Vagina (tissue), 2 donors: ENCODE measurements at regions not wholly inside any gene's neighbourhood (a gene's known extent, or its start where the extent isn't known, plus 50 kb on each side); places are given as distances from the start of the nearest gene placed in this dataset.

Experiments
- DNase-seq, 2 donors: peaks; one replicate each; pipeline ENCODE4 v3.0.0-alpha.2; 2017; ENCODE audit errors: extremely low spot score in 2 of 2
- H3K27ac ChIP-seq: fragments of 200-600 bp; sonication (generic); one replicate; pipeline ENCODE4 v1.5.1; 2019
- H3K27me3 ChIP-seq: fragments of 200-600 bp; sonication (generic); one replicate; pipeline ENCODE4 v1.5.1; 2019
- H3K36me3 ChIP-seq, 2 donors: fragments of 200-600 bp; sonication (generic); one replicate each; pipeline ENCODE4 v1.5.1; 2017 to 2019
- H3K4me1 ChIP-seq: fragments of 200-600 bp; sonication (generic); one replicate; pipeline ENCODE4 v1.5.1; 2019
- H3K4me3 ChIP-seq, 2 donors: fragments of 200-600 bp; sonication (generic); 1 replicate in 1 of 2; 2 replicates in 1 of 2; pipeline ENCODE4 v1.5.1; 2016 to 2019
- H3K9me3 ChIP-seq: fragments of 200-600 bp; sonication (generic); one replicate; pipeline ENCODE4 v1.5.1; 2019
- CTCF ChIP-seq, 3 experiments: fragments of 450-650 bp in 2 of 3; fragments of 200-600 bp in 1 of 3; sonication (generic) in 1 of 3; IDR thresholded peaks; one replicate each; pipeline ENCODE4 v1.5.1; 2017 to 2019; ENCODE audit warnings: antibody characterized with exemption in 3 of 3, mild to moderate bottlenecking in 2 of 3, moderate library complexity in 2 of 3
- POLR2A ChIP-seq, 2 donors: fragments of 450-650 bp; IDR thresholded peaks; one replicate each; pipeline ENCODE4 v1.6.1; 2017; ENCODE audit warnings: antibody characterized with exemption in 2 of 2, mild to moderate bottlenecking in 2 of 2, moderate library complexity in 2 of 2
- POLR2AphosphoS5 ChIP-seq, 2 donors: sonication (generic); formaldehyde crosslinking; IDR thresholded peaks; one replicate each; pipeline ENCODE4 v1.9.0; 2017; ENCODE audit warnings: antibody characterized with exemption in 2 of 2, mild to moderate bottlenecking in 2 of 2, low read depth in 1 of 2; ENCODE audit not compliant: insufficient read depth in 1 of 2
- intact Hi-C: fragments of 100-400 bp; cut with DNase I; formaldehyde crosslinking; loops from one replicate; pipeline ENCODE4 v1.15.1; 2023

DNA sequence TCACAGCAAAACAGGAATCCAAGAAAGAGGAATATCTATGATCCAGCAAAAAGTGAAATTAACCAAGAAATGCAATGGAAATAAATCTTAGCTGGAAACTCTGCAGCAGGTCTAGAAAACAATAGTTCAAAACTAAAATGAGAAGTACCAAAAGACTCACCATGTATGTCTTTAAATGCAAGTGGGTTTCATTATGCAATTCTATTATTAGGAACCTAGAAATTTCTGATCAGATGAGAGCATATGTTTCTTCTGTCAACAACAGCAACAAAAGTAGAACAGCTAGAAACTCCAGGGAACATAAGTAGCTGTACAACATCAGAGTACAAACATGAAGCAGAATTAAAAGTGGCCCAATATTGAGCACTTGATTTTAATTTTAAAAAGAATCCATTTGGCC is 304.0 kb downstream of the ARHGAP12 start:
- TF ChIP-seq CTCF (IDR thresholded peaks at IDR 0.05) (no peak), POLR2A (IDR thresholded peaks at IDR 0.05) (no peak), POLR2AphosphoS5 (IDR thresholded peaks at IDR 0.05; ENCODE audit: insufficient read depth in 1 of 2, low read depth in 1 of 2) (no peak)
- Histone ChIP-seq H3K4me3 (no peak overlapping the region), H3K27me3 (no peaks in the 10 kb centered on the region), H3K27ac (no peak overlapping the region), H3K36me3 (no peaks in the 10 kb centered on the region), H3K4me1 (peaks cover 26% of the 10 kb centered on the region), H3K9me3 (no peaks in the 10 kb centered on the region)
- intact Hi-C loops = no loop called here
- DNase-seq = no peak

- H3K27me3 ChIP-seq = no peaks in the 10 kb centered on the region
- H3K36me3 ChIP-seq = no peaks in the 10 kb centered on the region
- peaks cover 33% of the 10 kb centered on the region for H3K4me1 ChIP-seq
- H3K9me3 ChIP-seq = no peaks in the 10 kb centered on the region
- no peak overlapping the region for H3K4me3 ChIP-seq
- intact Hi-C loops = no loop called here
- H3K27ac ChIP-seq = peak overlapping the region; percentile 57
- no peak for TF ChIP-seq CTCF (IDR thresholded peaks at IDR 0.05)
- TF ChIP-seq POLR2AphosphoS5 (IDR thresholded peaks at IDR 0.05; ENCODE audit: insufficient read depth in 1 of 2, low read depth in 1 of 2) = no peak
- no peak for TF ChIP-seq POLR2A (IDR thresholded peaks at IDR 0.05)
- DNase-seq = no peak
Measured at GRCh38 chr10:31623947-31624346, 304.7 kb downstream of the ARHGAP12 start.

- DNase-seq = no peak
- peaks cover 33% of the 10 kb centered on the region for H3K4me1 ChIP-seq
- H3K4me3 ChIP-seq = no peak overlapping the region
- no peaks in the 10 kb centered on the region for H3K27me3 ChIP-seq
- peak overlapping the region; percentile 57 for H3K27ac ChIP-seq
- no peaks in the 10 kb centered on the region for H3K9me3 ChIP-seq
- TF ChIP-seq POLR2A (IDR thresholded peaks at IDR 0.05) (no peak), POLR2AphosphoS5 (IDR thresholded peaks at IDR 0.05; ENCODE audit: insufficient read depth in 1 of 2, low read depth in 1 of 2) (peak; percentile 52 to 78)
- intact Hi-C loops = no loop called here
- H3K36me3 ChIP-seq = no peaks in the 10 kb centered on the region
Measured at GRCh38 chr10:31623466-31623865, 304.4 kb downstream of the ZEB1 start.

GRCh38 chr10:31622978-31623377 is 304.0 kb downstream of the ZEB1 start:
- Histone ChIP-seq H3K36me3 (no peaks in the 10 kb centered on the region), H3K9me3 (no peaks in the 10 kb centered on the region), H3K27ac (peak overlapping the region; percentile 57), H3K4me3 (no peak overlapping the region), H3K4me1 (peaks cover 33% of the 10 kb centered on the region), H3K27me3 (no peaks in the 10 kb centered on the region)
- DNase-seq = no peak
- intact Hi-C loops = no loop called here
- no peak for TF ChIP-seq POLR2AphosphoS5 (IDR thresholded peaks at IDR 0.05; ENCODE audit: insufficient read depth in 1 of 2, low read depth in 1 of 2)
- peak in 1 of 3 experiments; percentile 48 for TF ChIP-seq CTCF (IDR thresholded peaks at IDR 0.05)

DNA sequence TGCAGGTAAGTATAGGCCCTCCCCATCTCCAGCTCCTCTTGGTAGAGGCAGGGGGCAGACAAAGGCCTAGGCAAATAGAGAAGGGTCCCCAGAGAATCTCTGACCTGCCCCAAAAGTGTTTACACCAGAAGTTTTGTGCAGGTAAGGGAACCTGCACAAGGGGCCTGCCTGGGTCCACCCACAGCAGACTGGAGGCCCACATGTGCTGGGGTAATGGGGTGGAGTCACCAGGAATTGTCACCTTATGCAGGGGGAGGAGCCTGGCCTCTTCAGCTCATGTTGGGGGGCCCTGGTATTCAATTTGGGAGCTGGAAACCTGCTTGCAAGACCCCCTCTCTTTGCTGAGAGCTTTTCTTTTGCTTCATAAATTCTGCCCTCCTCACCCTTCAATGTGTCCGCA is 302.7 kb downstream of the ZEB1 start:
- peak overlapping the region; percentile 57 for H3K27ac ChIP-seq
- no peaks in the 10 kb centered on the region for H3K9me3 ChIP-seq
- no peaks in the 10 kb centered on the region for H3K36me3 ChIP-seq
- H3K4me3 ChIP-seq = no peak overlapping the region
- no peaks in the 10 kb centered on the region for H3K27me3 ChIP-seq
- DNase-seq = peak in 1 of 2 donors; percentile 58
- TF ChIP-seq CTCF (IDR thresholded peaks at IDR 0.05) = no peak
- TF ChIP-seq POLR2AphosphoS5 (IDR thresholded peaks at IDR 0.05; ENCODE audit: insufficient read depth in 1 of 2, low read depth in 1 of 2) = no peak
- no peak for TF ChIP-seq POLR2A (IDR thresholded peaks at IDR 0.05)
- H3K4me1 ChIP-seq = peaks cover 33% of the 10 kb centered on the region
- intact Hi-C loops = no loop called here
